Transverse colon (tissue), 4 donors: ENCODE measurements at regions not wholly inside any gene's neighbourhood (a gene's known extent, or its start where the extent isn't known, plus 50 kb on each side); places are given as distances from the start of the nearest gene placed in this dataset.

Experiments used
- EP300 ChIP-seq: sonication (generic); formaldehyde crosslinking; IDR thresholded peaks from one replicate; pipeline ENCODE4 v1.6.1; 2017; ENCODE audit warnings: antibody characterized with exemption, low read depth
- POLR2A ChIP-seq: fragments of 450-650 bp; IDR thresholded peaks from one replicate; pipeline ENCODE4 v1.6.1; 2016; ENCODE audit warnings: antibody characterized with exemption, mild to moderate bottlenecking, moderate library complexity
- POLR2AphosphoS5 ChIP-seq, 3 donors: sonication (generic); formaldehyde crosslinking; IDR thresholded peaks; one replicate each; pipeline ENCODE4 v1.6.1; 2016; ENCODE audit warnings: antibody characterized with exemption in 3 of 3
- TF ChIP-seq, protein P1 (sequence below), 5 experiments: fragments of 200-600 bp in 3 of 5; fragments of 450-650 bp in 2 of 5; sonication (generic) in 3 of 5; IDR thresholded peaks; 1 replicate in 2 of 5; 2 replicates in 3 of 5; pipeline ENCODE4 v1.5.1; 2016 to 2017; ENCODE audit warnings: antibody characterized with exemption in 5 of 5, inconsistent platforms in 3 of 5, mild to moderate bottlenecking in 2 of 5, moderate library complexity in 1 of 5

- TF ChIP-seq POLR2A (no peak), POLR2AphosphoS5 (IDR thresholded peaks at IDR 0.05) (peak in 1 of 3 donors; percentile 31), EP300 (no peak)
- TF ChIP-seq, protein P1, sequence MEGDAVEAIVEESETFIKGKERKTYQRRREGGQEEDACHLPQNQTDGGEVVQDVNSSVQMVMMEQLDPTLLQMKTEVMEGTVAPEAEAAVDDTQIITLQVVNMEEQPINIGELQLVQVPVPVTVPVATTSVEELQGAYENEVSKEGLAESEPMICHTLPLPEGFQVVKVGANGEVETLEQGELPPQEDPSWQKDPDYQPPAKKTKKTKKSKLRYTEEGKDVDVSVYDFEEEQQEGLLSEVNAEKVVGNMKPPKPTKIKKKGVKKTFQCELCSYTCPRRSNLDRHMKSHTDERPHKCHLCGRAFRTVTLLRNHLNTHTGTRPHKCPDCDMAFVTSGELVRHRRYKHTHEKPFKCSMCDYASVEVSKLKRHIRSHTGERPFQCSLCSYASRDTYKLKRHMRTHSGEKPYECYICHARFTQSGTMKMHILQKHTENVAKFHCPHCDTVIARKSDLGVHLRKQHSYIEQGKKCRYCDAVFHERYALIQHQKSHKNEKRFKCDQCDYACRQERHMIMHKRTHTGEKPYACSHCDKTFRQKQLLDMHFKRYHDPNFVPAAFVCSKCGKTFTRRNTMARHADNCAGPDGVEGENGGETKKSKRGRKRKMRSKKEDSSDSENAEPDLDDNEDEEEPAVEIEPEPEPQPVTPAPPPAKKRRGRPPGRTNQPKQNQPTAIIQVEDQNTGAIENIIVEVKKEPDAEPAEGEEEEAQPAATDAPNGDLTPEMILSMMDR (IDR thresholded peaks at IDR 0.05) = no peak
Observed at GRCh38 chr9:95572381-95573151, 55.8 kb upstream of the PTCH1 start.
